ENCODE measurements at regions not wholly inside any gene's neighbourhood (a gene's known extent, or its start where the extent isn't known, plus 50 kb on each side); places are given as distances from the start of the nearest gene placed in this dataset.

- no peaks in the 10 kb centered on the region for H3K9me2 ChIP-seq (ENCODE audit: insufficient read depth)
- 0 to 3% methylated on average over 1 of the region's 1 CpG for WGBS, 2 experiments (ENCODE audit: low coverage in 1 of 2, low lambda C conversion rate in 2 of 2, missing lambda C conversion rate in 2 of 2)
- no peak overlapping the region for H3K27ac ChIP-seq
- no peaks in the 10 kb centered on the region for H3K27me3 ChIP-seq (replicated peaks; ENCODE audit: insufficient read depth)
- H3K4me2 ChIP-seq (ENCODE audit: unreplicated experiment) = no peak overlapping the region
- H3K9me3 ChIP-seq (ENCODE audit: low read depth) = no peaks in the 10 kb centered on the region
- no peak overlapping the region for H3K9ac ChIP-seq
- H3F3A ChIP-seq (ENCODE audit: insufficient read depth) = no peaks in the 10 kb centered on the region
- in situ Hi-C loops (cut with MboI) = no loop called here
- TF ChIP-seq EZH2 (IDR thresholded peaks at IDR 0.05; ENCODE audit: insufficient read depth, poor library complexity, severe bottlenecking) (no peak), EZH2phosphoT487 (IDR thresholded peaks at IDR 0.05; ENCODE audit: insufficient read depth, low read depth) (no peak)
- no peaks in the 10 kb centered on the region for H3K36me3 ChIP-seq (ENCODE audit: low read depth)
- no peak overlapping the region for H3K4me3 ChIP-seq
- no peaks in the 10 kb centered on the region for H3K4me1 ChIP-seq (ENCODE audit: insufficient read depth)
- H2AFZ ChIP-seq = no peak overlapping the region
- no peak for DNase-seq
- H4K20me1 ChIP-seq (ENCODE audit: insufficient read depth) = no peaks in the 10 kb centered on the region
- no peaks in the 10 kb centered on the region for H3K79me2 ChIP-seq (ENCODE audit: insufficient read depth)
These were observed 358.3 kb downstream of the NEK10 start for GRCh38 chr3:27010834-27011233.

GRCh38 chr3:27022096-27022761 lies 347.0 kb downstream of the NEK10 start:
- no peaks in the 10 kb centered on the region for H3K9me2 ChIP-seq (ENCODE audit: insufficient read depth)
- no peaks in the 10 kb centered on the region for H3K36me3 ChIP-seq (ENCODE audit: low read depth)
- no peak overlapping the region for H3K27ac ChIP-seq
- no peaks in the 10 kb centered on the region for H3K9me3 ChIP-seq (ENCODE audit: low read depth)
- no peak overlapping the region for H2AFZ ChIP-seq
- no peaks in the 10 kb centered on the region for H4K20me1 ChIP-seq (ENCODE audit: insufficient read depth)
- H3K27me3 ChIP-seq (replicated peaks; ENCODE audit: insufficient read depth) = no peaks in the 10 kb centered on the region
- in situ Hi-C loops (cut with MboI) = no loop called here
- H3F3A ChIP-seq (ENCODE audit: insufficient read depth) = no peaks in the 10 kb centered on the region
- H3K4me3 ChIP-seq = no peak overlapping the region
- H3K4me2 ChIP-seq (ENCODE audit: unreplicated experiment) = no peak overlapping the region
- no peak for DNase-seq
- no peaks in the 10 kb centered on the region for H3K4me1 ChIP-seq (ENCODE audit: insufficient read depth)
- H3K79me2 ChIP-seq (ENCODE audit: insufficient read depth) = no peaks in the 10 kb centered on the region
- TF ChIP-seq EZH2 (IDR thresholded peaks at IDR 0.05; ENCODE audit: insufficient read depth, poor library complexity, severe bottlenecking) (no peak), EZH2phosphoT487 (IDR thresholded peaks at IDR 0.05; ENCODE audit: insufficient read depth, low read depth) (no peak)
- no peak overlapping the region for H3K9ac ChIP-seq
- WGBS, 2 experiments (ENCODE audit: low coverage in 1 of 2, low lambda C conversion rate in 2 of 2, missing lambda C conversion rate in 2 of 2) = 12 to 17% methylated on average over 5 of the region's 5 CpGs

DNA sequence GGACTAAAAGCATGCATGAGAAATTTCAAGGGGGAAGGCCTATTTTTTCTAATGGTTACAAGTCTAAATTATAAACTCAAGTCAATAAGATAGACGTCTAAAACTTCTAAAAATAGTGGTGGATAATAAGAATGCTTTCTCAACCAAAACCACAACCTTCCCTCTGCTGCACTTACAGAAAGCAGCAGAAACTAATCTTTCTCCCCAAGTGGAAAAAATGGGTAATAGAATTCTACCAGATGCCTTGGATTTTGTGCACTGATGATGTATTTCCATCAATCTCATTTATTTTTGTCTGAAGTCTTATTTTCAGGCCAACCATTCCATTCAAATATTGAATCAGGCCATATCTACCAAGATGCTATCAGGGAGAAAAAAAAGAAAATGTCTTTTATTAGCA lies 344.7 kb downstream of the NEK10 start:
- TF ChIP-seq EZH2 (IDR thresholded peaks at IDR 0.05; ENCODE audit: insufficient read depth, poor library complexity, severe bottlenecking) = no peak
- no peak for TF ChIP-seq EZH2phosphoT487 (IDR thresholded peaks at IDR 0.05; ENCODE audit: insufficient read depth, low read depth)

DNA sequence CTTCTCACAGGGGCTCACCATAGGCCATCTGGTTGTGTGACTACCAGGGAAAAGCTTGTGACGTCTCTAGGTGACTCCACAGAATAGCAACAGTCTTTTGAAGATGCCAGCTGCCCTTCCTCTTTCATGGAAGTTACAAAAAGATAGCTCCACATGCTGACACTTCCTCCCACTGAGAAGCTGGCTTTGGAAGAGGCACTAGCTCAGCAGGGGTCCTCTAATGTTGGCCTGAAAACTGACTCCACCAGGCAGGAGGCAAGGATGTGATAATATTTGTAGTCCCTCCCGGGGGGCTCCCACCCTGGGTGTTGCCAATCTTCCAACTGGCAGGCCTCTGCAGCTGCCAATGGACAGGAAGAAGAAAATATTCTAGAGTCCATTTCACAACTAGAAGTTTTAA lies 343.5 kb downstream of the NEK10 start:
- Histone ChIP-seq H2AFZ (no peak overlapping the region), H3F3A (ENCODE audit: insufficient read depth) (no peaks in the 10 kb centered on the region), H3K27ac (no peak overlapping the region), H4K20me1 (ENCODE audit: insufficient read depth) (no peaks in the 10 kb centered on the region), H3K9me2 (ENCODE audit: insufficient read depth) (no peaks in the 10 kb centered on the region), H3K27me3 (replicated peaks; ENCODE audit: insufficient read depth) (no peaks in the 10 kb centered on the region), H3K4me3 (no peak overlapping the region), H3K36me3 (ENCODE audit: low read depth) (no peaks in the 10 kb centered on the region), H3K9ac (no peak overlapping the region), H3K79me2 (ENCODE audit: insufficient read depth) (no peaks in the 10 kb centered on the region), H3K4me2 (ENCODE audit: unreplicated experiment) (no peak overlapping the region), H3K9me3 (ENCODE audit: low read depth) (no peaks in the 10 kb centered on the region), H3K4me1 (ENCODE audit: insufficient read depth) (no peaks in the 10 kb centered on the region)
- in situ Hi-C loops (cut with MboI) = no loop called here
- no peak for DNase-seq
- WGBS, 2 experiments (ENCODE audit: low coverage in 1 of 2, low lambda C conversion rate in 2 of 2, missing lambda C conversion rate in 2 of 2) = 0% methylated on average over 2 of the region's 2 CpGs
- TF ChIP-seq EZH2phosphoT487 (IDR thresholded peaks at IDR 0.05; ENCODE audit: insufficient read depth, low read depth) (no peak), EZH2 (IDR thresholded peaks at IDR 0.05; ENCODE audit: insufficient read depth, poor library complexity, severe bottlenecking) (no peak)

More for the DNA sequence above, 344.7 kb downstream of the NEK10 start:
- Histone ChIP-seq H3K79me2 (ENCODE audit: insufficient read depth) (no peaks in the 10 kb centered on the region), H3K36me3 (ENCODE audit: low read depth) (no peaks in the 10 kb centered on the region), H4K20me1 (ENCODE audit: insufficient read depth) (no peaks in the 10 kb centered on the region), H2AFZ (no peak overlapping the region), H3F3A (ENCODE audit: insufficient read depth) (no peaks in the 10 kb centered on the region), H3K4me3 (no peak overlapping the region), H3K4me1 (ENCODE audit: insufficient read depth) (no peaks in the 10 kb centered on the region), H3K27ac (no peak overlapping the region), H3K9me2 (ENCODE audit: insufficient read depth) (no peaks in the 10 kb centered on the region), H3K9me3 (ENCODE audit: low read depth) (no peaks in the 10 kb centered on the region), H3K9ac (no peak overlapping the region), H3K27me3 (replicated peaks; ENCODE audit: insufficient read depth) (no peaks in the 10 kb centered on the region), H3K4me2 (ENCODE audit: unreplicated experiment) (no peak overlapping the region)
- 3 to 5% methylated on average over 1 of the region's 1 CpG for WGBS, 2 experiments (ENCODE audit: low coverage in 1 of 2, low lambda C conversion rate in 2 of 2, missing lambda C conversion rate in 2 of 2)
- DNase-seq = no peak
- in situ Hi-C loops (cut with MboI) = no loop called here
